Endothelial cell of umbilical vein (primary cell): ENCODE measurements at regions not wholly inside any gene's neighbourhood (a gene's known extent, or its start where the extent isn't known, plus 50 kb on each side); places are given as distances from the start of the nearest gene placed in this dataset.

Experiments
- EZH2 ChIP-seq: IDR thresholded peaks from 2 replicates; pipeline ENCODE4 v1.6.1; 2012; ENCODE audit warnings: borderline replicate concordance, low read depth, mild to moderate bottlenecking, moderate library complexity, low read length, inconsistent platforms; ENCODE audit not compliant: severe bottlenecking
- FOS ChIP-seq: IDR thresholded peaks from 2 replicates; pipeline ENCODE4 v1.6.1; 2011; ENCODE audit warnings: mild to moderate bottlenecking, low read length, moderate library complexity, borderline replicate concordance; ENCODE audit not compliant: insufficient read depth
- JUN ChIP-seq: IDR thresholded peaks from 2 replicates; pipeline ENCODE4 v1.6.1; 2011; ENCODE audit warnings: borderline replicate concordance, low read depth; ENCODE audit not compliant: insufficient read length, insufficient read depth
- MAX ChIP-seq: IDR thresholded peaks from 2 replicates; pipeline ENCODE4 v1.6.1; 2011; ENCODE audit not compliant: insufficient read depth, insufficient read length
- POLR2A ChIP-seq: IDR thresholded peaks from 2 replicates; pipeline ENCODE4 v1.6.1; 2012; ENCODE audit warnings: low read depth, mild to moderate bottlenecking, control low read depth, low read length
- TF ChIP-seq, protein P1 (sequence below), 2 donors: IDR thresholded peaks; 1 replicate in 1 of 2; 2 replicates in 1 of 2; pipeline ENCODE4 v1.5.1; 2011; ENCODE audit warnings: low read length in 2 of 2, mild to moderate bottlenecking in 2 of 2, moderate library complexity in 2 of 2, control low read depth in 1 of 2, inconsistent platforms in 1 of 2, low read depth in 1 of 2; ENCODE audit not compliant: insufficient read depth in 1 of 2; ENCODE audit errors: extremely low read depth in 1 of 2

DNA sequence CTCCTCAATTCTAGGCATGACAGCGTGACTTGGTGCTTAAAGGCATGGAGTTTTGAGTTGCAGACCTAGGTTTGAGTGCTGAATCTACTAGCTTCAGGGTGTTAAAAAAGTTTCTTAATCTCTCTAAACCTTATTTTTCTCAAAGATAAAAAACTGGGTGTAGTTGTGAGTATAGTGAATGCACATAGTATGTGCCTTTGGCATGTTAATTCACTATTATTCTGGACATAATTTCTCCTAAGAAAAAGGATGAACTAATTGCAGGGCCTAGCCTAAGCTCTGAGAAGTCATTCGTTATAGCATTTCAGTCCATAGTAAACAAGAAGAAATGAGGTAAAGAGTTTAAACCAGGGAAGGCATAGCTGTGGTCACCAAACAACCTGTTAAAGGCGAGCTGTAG lies 149.0 kb downstream of the LACC1 start:
- TF ChIP-seq, protein P1, sequence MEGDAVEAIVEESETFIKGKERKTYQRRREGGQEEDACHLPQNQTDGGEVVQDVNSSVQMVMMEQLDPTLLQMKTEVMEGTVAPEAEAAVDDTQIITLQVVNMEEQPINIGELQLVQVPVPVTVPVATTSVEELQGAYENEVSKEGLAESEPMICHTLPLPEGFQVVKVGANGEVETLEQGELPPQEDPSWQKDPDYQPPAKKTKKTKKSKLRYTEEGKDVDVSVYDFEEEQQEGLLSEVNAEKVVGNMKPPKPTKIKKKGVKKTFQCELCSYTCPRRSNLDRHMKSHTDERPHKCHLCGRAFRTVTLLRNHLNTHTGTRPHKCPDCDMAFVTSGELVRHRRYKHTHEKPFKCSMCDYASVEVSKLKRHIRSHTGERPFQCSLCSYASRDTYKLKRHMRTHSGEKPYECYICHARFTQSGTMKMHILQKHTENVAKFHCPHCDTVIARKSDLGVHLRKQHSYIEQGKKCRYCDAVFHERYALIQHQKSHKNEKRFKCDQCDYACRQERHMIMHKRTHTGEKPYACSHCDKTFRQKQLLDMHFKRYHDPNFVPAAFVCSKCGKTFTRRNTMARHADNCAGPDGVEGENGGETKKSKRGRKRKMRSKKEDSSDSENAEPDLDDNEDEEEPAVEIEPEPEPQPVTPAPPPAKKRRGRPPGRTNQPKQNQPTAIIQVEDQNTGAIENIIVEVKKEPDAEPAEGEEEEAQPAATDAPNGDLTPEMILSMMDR (IDR thresholded peaks at IDR 0.05; ENCODE audit: extremely low read depth in 1 of 2, insufficient read depth in 1 of 2, low read depth in 1 of 2, low read length in 2 of 2) = no peak
- TF ChIP-seq FOS (no peak), EZH2 (no peak), POLR2A (no peak), JUN (no peak), MAX (no peak)
